ENCODE measurements at regions not wholly inside any gene's neighbourhood (a gene's known extent, or its start where the extent isn't known, plus 50 kb on each side); places are given as distances from the start of the nearest gene placed in this dataset.
"Not testable (repeated sequence)": the region's sequence is repeated elsewhere in the genome, so short reads cannot be mapped to it uniquely, and the experiment has no call there.

- H3K4me3 ChIP-seq (ENCODE audit: low read depth, low read length), result no peak overlapping the region
- no peak for DNase-seq (ENCODE audit: low read depth)
- TF ChIP-seq, protein P1, sequence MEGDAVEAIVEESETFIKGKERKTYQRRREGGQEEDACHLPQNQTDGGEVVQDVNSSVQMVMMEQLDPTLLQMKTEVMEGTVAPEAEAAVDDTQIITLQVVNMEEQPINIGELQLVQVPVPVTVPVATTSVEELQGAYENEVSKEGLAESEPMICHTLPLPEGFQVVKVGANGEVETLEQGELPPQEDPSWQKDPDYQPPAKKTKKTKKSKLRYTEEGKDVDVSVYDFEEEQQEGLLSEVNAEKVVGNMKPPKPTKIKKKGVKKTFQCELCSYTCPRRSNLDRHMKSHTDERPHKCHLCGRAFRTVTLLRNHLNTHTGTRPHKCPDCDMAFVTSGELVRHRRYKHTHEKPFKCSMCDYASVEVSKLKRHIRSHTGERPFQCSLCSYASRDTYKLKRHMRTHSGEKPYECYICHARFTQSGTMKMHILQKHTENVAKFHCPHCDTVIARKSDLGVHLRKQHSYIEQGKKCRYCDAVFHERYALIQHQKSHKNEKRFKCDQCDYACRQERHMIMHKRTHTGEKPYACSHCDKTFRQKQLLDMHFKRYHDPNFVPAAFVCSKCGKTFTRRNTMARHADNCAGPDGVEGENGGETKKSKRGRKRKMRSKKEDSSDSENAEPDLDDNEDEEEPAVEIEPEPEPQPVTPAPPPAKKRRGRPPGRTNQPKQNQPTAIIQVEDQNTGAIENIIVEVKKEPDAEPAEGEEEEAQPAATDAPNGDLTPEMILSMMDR (conservative IDR thresholded peaks at IDR 0.05; ENCODE audit: low read depth, low read length), result no peak
Measured at GRCh38 chrX:94831364-94831763, 1157.4 kb downstream of the FAM133A start.

DNA sequence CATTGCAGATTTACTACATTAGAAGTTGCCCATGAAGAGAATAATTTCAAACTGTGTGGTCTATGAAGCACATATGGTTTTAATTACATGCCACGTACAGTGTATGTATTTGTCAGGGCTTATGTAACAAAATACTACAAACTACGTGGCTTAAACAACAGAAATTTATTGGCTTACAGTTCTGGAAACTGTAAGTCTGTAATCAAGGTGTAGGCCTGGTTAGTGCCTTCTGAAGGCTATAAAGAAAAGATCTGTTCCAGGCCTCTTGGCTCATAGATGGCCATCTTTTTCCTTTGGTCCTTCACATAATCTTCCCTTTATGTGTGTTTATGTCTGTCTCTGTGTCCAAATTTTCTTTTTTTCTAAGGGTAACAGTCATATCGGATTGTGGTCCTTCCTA is 1160.2 kb downstream of the FAM133A start:
- no peak for DNase-seq (ENCODE audit: low read depth)
- TF ChIP-seq, protein P1 (conservative IDR thresholded peaks at IDR 0.05; ENCODE audit: low read depth, low read length), result no peak

DNA sequence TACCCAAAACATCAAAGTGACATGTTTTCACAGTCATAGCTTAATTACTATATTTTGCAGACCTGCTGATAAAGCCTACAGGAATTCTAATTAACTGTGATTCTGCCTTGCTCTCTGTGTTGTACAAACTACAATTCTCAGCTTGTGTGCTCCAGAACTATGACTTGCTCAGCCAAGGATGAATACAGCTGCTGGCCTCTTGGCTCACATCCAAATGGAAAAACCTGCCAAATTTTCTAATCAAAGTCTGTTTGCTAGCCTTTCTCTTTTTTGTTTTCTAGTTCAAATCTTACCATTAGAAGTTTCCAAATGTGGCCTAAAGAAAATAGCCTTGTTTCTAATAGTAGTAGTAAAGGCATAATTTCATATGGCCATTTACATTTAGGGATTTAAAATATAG is 1176.8 kb downstream of the FAM133A start:
- DNase-seq (ENCODE audit: low read depth), result no peak
- TF ChIP-seq, protein P1 (conservative IDR thresholded peaks at IDR 0.05; ENCODE audit: low read depth, low read length), result no peak
- no peak overlapping the region for H3K4me3 ChIP-seq (ENCODE audit: low read depth, low read length)

More for the DNA sequence above, 1160.2 kb downstream of the FAM133A start:
- no peak overlapping the region for H3K4me3 ChIP-seq (ENCODE audit: low read depth, low read length)

- H3K4me3 ChIP-seq (ENCODE audit: low read depth, low read length), result no peak overlapping the region
- TF ChIP-seq, protein P1 (conservative IDR thresholded peaks at IDR 0.05; ENCODE audit: low read depth, low read length), result no peak
- no peak for DNase-seq (ENCODE audit: low read depth)
Measured at GRCh38 chrX:94854251-94854650, 1180.2 kb downstream of the FAM133A start.

DNA sequence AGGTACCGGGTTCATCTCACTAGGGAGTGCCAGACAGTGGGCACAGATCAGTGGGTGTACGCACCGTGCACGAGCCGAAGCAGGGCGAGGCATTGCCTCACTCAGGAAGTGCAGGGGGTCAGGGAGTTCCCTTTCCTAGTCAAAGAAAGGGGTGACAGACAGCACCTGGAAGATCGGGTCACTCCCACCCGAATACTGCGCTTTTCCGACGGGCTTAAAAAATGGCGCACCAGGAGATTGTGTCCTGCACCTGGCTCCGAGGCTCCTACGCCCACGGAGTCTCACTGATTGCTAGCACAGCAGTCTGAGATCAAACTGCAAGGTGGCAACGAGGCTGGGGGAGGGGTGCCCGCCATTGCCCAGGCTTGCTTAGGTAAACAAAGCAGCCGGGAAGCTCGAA is 1188.5 kb downstream of the FAM133A start:
- H3K4me3 ChIP-seq (ENCODE audit: low read depth, low read length); DNase-seq (ENCODE audit: low read depth): not testable (repeated sequence)

GRCh38 chrX:94871640-94872039 is 1197.6 kb downstream of the FAM133A start:
- TF ChIP-seq, protein P1 (conservative IDR thresholded peaks at IDR 0.05; ENCODE audit: low read depth, low read length), result no peak
- H3K4me3 ChIP-seq (ENCODE audit: low read depth, low read length), result no peak overlapping the region
- DNase-seq (ENCODE audit: low read depth), result no peak

DNA sequence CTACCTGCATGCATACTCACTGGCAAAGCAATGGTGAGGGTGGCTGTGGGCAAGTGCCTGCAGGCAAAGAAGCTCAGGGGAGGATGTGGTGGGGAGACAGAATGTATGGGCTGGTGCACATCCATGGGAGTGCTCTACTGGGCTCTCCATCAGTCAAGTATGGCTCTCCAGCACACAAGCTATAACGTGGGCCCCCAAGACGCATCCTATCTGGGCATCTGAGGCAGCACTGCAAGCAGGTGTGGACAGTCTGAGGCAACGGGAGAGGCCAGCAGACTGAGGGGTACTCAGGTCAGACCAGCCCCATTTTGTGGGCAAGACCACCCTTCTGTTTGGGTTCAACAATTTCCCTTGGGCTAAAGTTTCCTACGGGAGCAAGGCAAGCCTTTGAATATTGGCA is 1227.8 kb downstream of the FAM133A start:
- H3K4me3 ChIP-seq (ENCODE audit: low read depth, low read length), result no peak overlapping the region
- TF ChIP-seq, protein P1 (conservative IDR thresholded peaks at IDR 0.05; ENCODE audit: low read depth, low read length), result no peak
- DNase-seq (ENCODE audit: low read depth), result no peak

DNA sequence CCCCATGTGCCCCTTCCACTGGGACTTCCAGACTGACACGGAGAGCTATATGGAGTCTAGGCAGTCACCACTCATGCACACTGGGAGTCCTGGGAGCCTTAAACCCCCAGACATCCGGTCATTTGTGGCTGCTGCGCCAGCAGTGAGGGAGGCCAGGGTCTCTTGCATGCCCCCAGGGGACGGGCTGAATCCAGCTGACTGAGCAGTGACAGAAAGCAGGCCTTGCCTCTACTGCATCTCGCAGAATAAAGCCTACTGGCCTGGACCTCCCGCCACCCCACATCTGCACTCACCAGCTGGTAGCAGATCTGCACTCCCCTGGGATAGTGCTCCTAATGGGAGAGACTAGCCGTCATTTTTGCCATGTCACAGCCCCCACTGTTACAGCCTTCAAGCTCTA is 1234.2 kb downstream of the FAM133A start:
- H3K4me3 ChIP-seq (ENCODE audit: low read depth, low read length), result no peak overlapping the region
- DNase-seq (ENCODE audit: low read depth), result no peak
- TF ChIP-seq, protein P1 (conservative IDR thresholded peaks at IDR 0.05; ENCODE audit: low read depth, low read length), result no peak

Measured in epithelial cell of proximal tubule (primary cell).